ENCODE measurements at regions not wholly inside any gene's neighbourhood (a gene's known extent, or its start where the extent isn't known, plus 50 kb on each side); places are given as distances from the start of the nearest gene placed in this dataset.
"Not testable (repeated sequence)": the region's sequence is repeated elsewhere in the genome, so short reads cannot be mapped to it uniquely, and the experiment has no call there.

DNA sequence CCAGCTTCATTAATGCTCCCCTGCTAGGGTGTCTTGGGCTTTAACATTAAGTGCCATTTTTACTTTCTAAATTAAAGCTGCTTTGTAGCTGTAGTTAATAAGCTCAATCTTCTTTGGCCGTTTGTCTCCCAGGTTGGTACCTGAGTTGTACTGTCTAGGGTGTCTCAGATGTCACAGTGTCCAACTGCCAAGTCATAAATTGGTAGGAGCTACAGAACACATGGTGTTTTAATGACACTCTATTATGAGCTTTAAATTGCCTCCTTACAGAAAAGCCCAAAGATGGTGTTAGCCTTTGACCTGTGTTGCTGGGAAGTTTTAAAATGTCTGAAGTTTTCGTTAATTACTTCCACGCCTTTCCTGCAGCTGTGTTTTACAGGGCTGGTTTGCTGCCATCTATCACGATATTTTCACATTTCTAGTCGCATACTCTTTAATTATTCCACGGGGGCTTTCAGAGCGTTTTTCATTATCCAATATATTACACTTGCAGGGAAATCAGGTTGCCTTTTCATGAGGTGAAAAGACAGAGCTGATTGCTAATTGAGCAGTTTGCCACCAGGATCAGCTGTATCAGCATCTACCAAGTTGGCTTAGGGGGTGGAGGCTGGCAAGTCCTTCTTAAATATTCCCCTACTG lies 247.8 kb upstream of the PLPP4 start:
- no peak for DNase-seq

DNA sequence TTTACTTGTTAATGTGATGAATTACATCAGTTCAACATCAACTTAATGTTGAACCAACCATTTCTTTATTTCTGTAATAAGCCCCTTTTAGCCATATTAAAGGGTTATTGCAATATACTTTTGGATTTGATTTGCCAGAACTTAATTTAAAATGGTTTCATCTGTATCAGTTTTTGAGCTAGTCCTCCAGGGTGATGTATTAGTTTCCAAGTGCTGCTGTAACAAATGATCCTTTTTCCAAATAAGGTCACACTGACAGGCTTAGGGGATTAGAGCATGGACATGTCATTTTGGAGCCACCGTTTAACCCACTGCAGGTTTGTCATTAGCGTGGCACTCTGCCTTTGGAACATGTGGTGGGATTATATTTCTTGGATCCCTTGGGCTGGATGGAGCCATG lies 244.8 kb upstream of the PLPP4 start:
- no peak for DNase-seq

DNA sequence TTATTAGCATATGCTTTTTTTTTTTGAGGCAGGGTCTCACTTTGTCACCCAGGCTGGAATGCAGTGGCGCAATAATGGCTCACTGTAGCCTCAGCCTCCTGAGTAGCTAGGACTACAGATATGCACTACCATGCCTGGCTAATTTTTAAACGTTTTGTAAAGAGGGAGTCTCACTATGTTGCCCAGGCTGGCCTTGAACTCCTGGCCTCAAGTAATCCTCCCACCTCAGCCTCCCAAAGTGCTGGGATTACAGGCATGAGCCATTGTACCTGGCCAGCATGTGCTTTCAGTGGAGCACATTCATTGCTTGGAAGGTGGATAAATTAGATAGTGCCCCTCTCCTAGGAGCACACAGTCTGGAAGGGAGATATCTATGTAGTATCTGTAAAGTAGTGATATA lies 243.7 kb upstream of the PLPP4 start:
- not testable (repeated sequence) for DNase-seq

DNA sequence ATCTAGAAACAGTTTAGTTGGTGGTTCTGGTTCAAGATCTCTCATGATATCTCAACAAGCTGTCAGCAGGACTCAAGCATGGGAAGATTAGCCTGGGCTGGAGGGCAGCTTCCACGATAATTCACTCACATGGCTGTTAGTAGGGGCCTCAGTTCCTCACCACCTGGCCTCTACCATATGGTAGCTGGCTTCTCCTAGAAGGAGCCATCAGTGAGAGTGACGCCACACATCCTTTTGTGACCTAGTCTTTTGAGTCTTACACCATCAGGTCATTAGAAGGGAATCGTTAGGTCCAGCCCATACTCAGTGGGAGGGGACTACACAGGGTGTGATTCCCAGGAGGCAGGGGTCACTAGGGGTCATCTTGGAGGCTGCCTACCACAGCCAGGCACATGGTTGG lies 239.3 kb upstream of the PLPP4 start:
- DNase-seq, result no peak

DNA sequence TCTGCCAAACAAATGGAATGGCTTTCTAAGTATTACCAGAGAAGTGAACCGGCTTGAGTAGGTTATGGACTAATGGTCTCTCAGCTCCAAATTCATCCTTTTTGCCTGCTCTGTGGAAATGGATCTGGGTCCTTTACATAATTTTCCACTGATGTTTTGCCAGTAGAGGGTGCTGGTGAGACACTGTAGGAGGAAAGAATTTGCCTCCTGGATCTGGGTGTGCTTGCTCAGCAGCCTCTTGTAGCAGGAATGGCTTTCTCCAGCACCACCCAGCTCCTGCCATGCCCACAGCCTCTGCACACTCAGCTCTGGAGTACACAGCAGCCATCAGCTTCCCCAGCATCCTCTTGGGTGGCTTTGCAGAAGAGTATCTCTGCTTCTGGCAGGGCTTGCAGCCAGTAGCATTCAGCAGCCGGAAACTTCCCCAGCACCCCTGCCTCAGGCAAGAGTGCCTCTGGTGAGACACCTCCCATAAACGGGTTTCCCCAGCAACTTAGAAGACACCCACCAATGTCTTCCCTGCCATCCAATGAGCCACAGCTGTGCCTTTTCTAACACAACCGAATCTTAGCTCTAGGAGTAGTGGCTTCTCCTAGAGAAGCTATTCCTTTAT lies 235.0 kb upstream of the PLPP4 start:
- DNase-seq, result no peak

DNA sequence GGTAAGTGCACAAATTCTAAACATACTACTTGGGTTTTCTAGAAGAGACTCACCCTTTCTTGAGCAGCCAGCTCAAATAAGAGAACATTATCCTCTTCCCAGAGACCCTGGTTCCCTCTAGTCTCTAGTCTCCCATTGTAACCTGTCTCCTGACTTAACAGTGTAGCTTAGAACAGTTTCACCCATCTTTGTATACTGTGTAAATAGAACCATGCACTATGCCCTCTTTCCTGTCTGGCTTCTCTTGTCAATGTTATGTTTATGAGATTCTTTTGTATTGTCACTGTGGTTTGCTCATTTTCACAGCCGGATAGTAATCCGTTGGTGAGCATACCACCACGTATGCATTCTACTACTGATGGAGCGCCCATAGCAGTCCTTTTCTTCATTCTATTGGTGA lies 227.4 kb upstream of the PLPP4 start:
- DNase-seq, result no peak

DNA sequence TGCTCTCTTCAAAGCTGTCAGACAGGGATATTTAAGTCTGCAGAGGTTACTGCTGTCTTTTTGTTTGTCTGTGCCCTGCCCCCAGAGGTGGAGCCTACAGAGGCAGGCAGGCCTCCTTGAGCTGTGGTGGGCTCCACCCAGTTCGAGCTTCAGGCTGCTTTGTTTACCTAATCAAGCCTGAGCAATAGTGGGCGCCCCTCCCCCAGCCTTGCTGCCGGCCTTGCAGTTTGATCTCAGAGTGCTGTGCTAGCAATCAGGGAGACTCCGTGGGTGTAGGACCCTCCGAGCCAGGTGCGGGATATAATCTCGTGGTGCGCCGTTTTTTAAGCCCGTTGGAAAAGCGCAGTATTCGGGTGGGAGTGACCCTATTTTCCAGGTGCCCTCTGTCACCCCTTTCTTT lies 217.3 kb upstream of the PLPP4 start:
- not testable (repeated sequence) for DNase-seq

DNA sequence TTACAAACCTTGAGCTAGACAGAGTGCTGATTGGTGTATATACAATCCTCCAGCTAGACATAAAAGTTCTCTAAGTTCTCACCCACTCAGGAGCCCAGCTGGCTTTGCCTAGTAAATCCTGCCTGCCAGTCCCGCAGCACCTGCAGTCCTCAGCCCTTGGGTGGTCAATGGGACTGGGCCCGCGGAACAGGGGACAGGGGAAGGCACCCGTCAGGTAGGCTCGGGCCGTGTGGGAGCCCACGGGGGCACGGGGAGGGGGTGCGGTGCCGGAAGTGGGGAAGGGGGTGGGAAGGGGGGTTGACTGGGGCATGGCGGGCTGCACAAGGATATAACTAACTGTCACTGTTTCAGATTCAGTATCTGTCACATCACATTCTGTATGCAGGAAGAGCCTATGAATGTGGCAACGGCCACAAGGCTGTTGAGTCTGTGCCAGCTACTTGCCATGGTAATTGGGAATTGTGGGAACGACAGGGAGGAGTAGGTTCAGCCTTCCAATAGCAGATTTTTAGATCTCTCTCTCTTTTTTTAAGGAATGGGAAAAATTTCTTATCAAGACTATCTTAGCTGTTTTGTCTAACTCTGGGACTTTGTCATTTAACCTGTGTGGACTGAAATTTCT lies 205.1 kb upstream of the PLPP4 start:
- no peak for DNase-seq

DNA sequence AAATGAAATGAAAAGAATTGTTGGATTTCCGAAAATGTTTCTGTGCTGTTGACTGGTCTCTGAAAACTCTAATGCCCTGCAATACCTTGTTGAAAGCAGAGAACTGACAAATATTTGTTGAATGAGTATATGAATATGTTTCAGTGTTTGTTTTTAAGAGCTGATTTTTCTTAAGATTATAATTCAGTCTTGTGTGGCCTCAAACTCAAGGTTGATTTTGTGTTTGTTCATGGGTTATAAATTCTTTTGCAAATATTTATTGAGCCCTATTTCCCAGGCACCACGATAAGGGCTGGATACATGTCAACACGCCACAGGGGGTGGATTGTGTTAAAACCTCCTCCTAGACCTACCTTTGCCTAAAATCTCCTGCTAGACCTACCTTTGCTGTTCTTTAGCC lies 203.9 kb upstream of the PLPP4 start:
- no peak for DNase-seq

DNA sequence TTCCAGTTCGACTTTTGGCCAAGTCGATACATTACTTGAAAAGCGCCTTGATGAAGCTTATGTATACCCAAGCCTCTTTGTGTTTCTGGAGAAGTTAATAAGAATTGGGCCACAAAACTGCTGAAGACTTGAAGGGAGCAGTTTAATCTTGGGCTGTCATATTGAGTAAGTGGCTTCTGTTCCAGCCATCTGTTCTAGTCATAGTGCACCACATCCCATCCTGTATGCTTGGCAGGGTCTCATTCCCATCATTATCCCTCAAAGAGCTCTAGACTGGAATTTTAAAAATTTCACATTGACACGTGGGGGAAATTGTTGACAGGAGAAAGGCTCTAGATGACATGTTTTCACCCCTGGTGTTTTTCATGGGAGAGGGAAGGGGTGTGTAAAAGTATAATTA lies 196.6 kb upstream of the PLPP4 start:
- DNase-seq, result no peak

DNA sequence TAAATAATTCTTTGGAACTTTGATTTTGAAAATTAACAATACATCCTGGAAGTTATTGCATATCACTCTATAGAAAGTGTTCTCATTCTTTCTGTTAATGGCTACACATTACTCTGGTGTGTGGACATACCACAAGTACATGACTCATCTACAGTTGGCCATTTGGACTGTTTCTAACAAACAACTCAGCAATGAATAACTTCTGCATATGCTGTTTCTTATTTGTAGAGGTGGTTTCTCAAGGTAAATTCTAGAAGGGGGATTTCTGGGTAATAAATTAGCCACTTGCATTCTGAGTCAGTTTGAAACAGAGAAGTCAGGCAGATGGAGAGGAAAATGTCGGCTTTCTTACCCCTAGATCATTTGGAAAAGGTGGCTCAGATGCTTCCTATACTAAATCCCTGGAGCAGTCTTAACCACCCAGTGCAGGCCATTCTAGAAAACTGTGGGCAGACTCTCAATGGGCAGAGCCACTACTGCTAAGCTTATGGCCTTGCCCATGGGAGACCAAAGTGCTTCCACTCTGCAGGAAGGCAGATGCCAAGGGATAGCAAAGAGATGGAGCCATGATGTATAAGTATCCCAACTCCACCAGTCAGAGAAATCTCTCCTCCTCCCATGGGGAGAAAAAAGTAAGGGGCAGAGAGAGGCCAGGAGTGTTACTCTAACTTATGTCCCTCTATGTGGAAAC lies 194.0 kb upstream of the PLPP4 start:
- no peak for DNase-seq

DNA sequence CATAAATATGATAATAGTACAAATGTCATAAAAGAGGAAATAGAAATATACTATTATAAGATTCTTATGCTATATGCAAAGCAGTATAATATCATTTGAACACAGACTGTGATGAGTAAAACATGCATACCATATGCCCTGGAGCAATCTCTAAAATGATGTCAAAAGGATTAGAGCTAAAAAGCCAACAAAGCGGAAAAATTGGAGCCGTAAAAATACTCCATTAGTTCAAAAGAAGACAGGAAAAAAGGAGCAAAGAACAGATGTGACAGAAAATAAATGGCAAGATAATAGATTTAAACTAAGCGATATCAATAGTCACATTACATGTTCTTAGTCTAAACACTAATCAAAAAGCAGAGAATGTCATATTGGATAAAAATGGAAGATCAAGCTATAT lies 191.0 kb upstream of the PLPP4 start:
- no peak for DNase-seq

DNA sequence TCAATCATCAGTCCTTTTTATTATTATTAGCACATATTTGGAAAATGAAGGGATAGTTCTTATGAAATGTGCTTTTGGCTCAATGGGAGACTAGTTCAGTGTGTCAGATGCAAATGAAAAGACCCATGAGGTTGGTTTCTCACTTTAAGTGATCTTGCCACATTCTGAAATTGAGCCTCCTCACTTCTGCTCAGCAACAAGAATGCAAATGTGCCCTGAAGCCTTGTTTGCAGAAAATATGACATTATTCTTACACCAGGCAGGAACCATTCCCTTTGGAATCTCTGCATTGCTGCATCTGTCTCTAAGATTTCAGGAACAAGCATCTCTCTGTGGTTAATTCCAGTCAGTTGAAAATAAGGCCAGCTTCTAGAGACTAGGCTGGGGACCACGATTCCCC lies 186.1 kb upstream of the PLPP4 start:
- DNase-seq, result no peak

DNA sequence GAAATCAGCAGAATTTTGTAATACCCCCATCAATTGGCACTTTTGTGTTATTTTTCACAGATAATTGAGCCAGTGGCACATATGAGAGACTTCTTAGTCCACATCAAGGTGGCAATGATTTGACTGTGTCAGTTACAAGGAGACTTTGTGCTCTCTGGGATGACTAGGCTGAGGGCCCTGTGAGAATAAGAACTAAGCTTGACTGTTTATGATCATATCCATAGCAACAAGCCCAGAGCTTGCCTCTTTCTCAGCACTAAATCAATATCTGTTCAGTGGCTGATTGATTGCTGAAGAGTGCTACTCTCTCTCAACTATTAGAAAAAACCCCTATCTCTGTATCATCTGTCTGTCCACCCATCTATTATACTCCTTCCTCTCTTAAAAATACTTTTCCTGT lies 185.3 kb upstream of the PLPP4 start:
- DNase-seq, result no peak

DNA sequence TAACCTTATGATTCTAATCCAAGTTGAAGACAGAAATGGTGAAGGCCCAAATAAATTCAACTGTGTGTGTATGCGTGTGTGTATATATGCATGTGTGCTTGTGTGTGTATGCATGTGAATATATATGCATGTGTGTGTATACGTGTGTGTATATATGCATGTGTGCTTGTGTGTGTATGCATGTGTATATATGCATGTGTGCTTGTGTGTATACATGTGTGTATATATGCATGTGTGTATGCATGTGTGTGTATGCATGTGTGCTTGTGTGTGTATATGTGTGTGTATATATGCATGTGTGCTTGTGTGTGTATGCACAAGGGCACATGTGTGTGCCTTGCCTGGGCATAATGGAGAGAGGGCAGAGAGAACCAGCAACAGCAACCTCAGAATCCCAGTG lies 184.7 kb upstream of the PLPP4 start:
- no peak for DNase-seq

DNA sequence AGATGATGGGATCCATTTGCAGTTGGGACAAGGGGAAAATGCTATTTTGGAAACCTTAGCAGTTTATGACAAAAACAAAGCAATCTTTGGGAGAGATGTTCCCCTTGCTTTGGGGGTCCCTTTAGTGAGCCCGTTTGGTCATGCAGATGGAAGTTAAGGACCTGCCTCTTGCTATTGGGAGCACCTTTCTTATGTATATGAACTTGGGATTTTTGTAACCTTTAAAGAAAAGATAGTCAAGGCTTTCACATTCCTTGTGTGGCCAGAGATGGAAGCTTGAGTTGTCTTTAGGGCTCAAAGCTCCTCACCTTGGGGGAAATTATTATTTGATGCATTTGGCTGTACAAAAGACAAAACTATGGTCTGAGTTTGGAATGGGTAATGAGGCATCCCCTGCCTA lies 179.0 kb upstream of the PLPP4 start:
- DNase-seq, result no peak

DNA sequence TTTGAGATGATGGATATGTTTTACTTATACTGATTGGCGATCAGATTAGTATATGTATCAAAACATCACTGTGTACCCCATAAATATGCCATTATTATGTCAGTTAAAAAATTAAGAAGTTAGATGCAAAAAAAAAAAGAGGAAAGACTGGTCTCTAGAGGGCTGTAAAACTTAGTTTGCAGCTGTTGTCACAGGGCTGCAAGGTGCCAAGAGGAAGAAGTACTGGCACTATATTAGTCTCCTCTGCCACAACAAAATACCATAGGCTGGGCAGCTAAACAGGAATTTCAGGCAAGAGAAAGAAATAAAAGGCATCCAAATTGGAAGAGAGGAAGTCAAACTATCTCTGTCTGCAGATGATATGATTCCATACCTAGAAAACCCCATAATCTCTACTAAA lies 177.8 kb upstream of the PLPP4 start:
- no peak for DNase-seq

DNA sequence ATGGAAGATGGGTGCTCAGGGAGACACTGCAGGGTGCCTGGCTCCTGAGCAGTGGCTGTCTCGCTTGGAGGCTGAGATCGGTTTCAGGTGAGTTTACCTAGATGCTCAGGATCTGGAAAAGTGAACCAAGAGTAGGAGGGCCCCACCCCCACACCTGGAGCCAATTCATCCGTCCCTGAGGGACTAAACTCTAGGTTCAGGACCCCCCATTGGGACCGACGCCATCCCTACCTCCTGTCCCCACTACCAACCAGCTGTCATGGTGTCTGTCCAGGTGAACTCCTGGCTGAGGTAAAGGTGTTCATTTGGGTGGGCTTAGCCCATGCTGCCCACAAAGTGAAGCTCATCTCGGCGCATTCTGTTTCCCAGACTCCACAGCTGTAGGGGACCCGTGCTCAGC lies 174.6 kb upstream of the PLPP4 start:
- no peak for DNase-seq

DNA sequence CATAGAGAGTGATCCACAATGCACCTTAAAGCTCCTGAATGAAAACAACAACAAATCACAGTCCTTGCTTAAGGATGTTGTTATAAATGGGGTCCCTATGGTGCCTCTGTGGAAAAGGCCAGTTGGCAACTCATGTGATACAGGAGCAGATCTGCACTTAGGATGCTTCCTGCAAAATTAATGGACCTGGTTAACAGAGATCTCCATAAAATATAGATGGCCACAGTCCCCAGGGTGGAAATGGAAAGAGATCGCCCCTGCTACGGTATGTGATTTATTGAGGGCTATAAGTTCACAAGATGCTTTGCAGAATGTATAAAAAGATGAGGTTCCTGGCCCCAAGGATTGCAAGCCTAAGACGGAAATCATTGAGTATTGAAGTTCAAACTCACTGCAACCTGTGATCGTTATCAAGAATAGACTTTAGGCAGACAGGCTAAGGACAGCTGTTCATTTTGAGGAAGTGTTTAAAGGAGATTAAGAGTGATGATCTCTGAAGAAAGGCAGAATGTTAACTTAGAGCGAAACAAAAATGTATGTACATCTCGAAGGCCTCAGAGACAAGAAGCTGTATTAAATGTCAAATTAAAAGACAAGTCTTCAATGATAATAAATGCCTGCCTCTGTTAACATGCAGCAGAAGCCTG lies 174.1 kb upstream of the PLPP4 start:
- DNase-seq, result no peak

DNA sequence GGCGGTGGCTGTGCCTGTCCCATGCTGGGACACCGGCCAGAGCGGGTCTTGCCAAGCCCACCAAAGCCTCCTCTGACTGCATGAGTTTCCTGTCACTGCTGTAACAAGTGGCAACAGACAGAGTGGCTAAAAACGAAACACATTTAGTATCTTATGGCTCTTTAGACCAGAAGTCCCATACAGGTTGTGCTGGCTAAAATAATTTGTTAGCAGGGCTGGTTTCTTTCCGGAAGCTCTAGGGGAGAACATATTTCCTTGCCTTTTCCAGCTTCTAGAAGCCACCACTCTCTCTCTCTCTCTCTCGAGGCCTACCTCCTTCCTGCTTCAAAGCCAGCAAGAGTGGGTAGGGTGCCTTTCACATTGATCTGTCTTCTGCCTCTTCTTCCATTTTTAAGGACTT lies 171.6 kb upstream of the PLPP4 start:
- no peak for DNase-seq

DNA sequence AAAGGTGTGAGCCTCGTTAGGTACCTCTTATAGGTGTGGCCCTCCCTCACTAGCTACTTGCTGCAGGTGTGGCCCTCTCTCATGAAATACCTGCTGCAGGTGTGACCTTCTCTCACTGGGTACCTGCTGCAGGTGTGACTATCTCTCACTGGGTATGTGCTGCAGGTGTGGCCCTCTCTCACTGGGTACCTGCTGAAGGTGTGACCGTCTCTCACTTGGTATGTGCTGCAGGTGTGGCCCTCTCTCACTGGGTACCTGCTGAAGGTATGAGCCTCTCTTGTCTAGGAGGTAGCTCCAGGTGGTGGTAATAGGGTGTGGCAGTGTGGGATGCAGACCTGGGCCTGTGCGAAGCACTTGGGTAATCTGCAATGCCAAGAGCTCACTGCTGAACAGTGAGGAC lies 170.7 kb upstream of the PLPP4 start:
- no peak for DNase-seq

DNA sequence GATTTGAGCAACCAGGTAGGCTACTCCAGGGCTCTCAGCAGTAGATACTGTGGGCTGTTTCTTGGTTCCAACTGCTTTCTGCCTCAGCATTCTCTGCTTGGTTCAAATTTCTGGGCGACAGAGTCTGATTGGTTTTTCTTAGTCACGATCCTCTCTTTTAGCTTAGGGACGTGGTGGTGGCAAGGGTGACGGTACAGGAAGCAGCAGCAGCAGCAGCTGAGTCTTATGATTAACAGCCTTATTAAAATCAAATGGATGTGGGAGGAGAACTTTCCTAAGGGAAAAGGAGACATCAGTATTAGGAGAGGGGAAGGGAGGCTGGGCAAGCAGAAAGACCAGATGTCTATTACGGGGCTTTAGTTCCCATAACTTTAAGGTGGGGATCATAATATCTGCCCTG lies 156.5 kb upstream of the PLPP4 start:
- no peak for DNase-seq

DNA sequence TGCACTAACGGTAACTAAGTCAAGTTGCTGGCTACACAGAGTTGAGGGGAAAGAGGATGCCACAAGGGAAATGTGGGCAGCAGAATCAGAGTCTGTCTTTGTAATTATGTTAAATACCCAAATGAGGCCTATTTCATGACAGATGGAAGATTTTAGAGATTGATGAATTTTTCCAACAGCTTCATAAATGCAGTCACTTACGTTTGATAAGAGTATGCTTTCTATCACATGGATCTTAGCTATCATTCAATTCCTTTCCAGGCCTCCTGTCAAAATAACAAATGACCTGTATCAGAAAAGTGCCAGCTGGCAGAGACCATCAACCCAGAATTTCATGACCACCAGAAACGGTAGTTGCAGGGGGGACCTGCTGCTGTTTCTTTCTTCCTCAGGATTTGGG lies 148.4 kb upstream of the PLPP4 start:
- DNase-seq, result no peak

DNA sequence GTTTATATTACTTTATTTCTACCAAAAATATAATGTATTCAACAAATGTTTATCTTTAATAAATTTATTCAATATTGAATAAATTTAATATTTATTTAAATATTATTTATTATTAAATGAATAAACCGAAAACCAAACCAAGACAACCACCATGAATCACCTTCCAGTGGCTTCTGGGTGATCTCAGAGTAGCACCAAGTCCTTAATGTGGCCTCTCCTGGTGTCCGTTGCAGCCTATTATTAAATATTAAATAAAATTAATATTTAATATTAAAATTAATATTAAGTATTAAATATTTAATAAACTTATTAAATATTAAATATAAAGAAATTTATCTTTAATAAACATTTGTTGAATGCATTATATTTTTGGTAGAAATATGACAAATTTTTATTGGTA lies 143.3 kb upstream of the PLPP4 start:
- DNase-seq, result no peak

Data from CD4-positive, alpha-beta T cell treated with Interleukin-17A for 1 hour (primary cell).